ENCODE measurements at regions not wholly inside any gene's neighbourhood (a gene's known extent, or its start where the extent isn't known, plus 50 kb on each side); places are given as distances from the start of the nearest gene placed in this dataset.

DNA sequence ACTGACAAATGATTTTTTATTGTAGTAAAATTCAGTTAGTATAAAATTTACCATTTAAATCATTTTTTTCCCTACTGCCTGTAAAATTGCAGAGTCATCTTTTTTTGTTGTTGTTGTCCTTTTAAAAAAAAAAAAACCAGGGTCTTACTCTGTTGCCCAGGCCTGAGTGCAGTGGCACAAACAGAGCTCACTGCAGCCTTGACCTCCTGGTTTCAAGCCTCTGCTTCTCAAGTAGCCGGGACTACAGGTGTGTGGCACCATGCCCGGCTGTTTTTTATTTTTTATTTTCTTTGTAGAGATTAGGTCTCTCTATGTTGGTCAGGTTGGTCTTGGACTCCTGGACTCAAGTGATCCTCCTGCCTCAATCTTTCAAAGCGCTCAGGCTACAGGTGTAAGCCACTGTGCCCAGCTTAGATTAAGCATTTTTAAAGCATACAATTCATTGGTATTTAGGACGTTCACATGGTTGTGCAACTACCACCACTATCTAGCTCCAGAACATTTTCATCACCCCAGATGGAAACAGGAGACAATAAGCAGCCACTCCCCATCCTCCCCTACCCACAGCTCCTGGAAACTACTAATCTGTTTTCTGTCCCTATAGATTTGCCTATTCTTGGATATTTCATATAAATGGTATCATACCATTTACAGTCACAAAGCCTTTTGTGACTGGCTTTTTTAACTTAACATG lies 59.7 kb upstream of the PGRMC2 start (continued):
- TF ChIP-seq ZNF318 (IDR thresholded peaks at IDR 0.05; ENCODE audit: borderline replicate concordance in 1 of 2, low read depth in 1 of 2) (no peak), BRF1 (IDR thresholded peaks at IDR 0.05; ENCODE audit: borderline replicate concordance, extremely low read depth, insufficient read length) (no peak), YY1 (IDR thresholded peaks at IDR 0.05; ENCODE audit: borderline replicate concordance in 1 of 3, control insufficient read depth in 1 of 3, extremely low read depth in 1 of 3, insufficient read depth in 3 of 3, insufficient read length in 1 of 3, insufficient replicate concordance in 2 of 3, low read depth in 1 of 3, low read length in 2 of 3) (no peak), FOXM1 (IDR thresholded peaks at IDR 0.05; ENCODE audit: low read depth) (peak; percentile 67), FOXM1 (CRISPR knock-in tag; IDR thresholded peaks at IDR 0.05; ENCODE audit: low read depth) (no peak), SAFB (IDR thresholded peaks at IDR 0.05; ENCODE audit: borderline replicate concordance, low read depth, low read length) (no peak), FOXJ2 (tag; IDR thresholded peaks at IDR 0.05) (no peak), ERF (CRISPR knock-in tag; IDR thresholded peaks at IDR 0.05) (no peak), ZKSCAN1 (IDR thresholded peaks at IDR 0.05; ENCODE audit: low read depth, low read length) (no peak), ZBTB1 (CRISPR knock-in tag; IDR thresholded peaks at IDR 0.05; ENCODE audit: borderline replicate concordance, low read depth) (no peak), ZNF134 (CRISPR knock-in tag; conservative IDR thresholded peaks at IDR 0.05) (no peak), NR1H2 (CRISPR knock-in tag; IDR thresholded peaks at IDR 0.05) (no peak), NFXL1 (CRISPR knock-in tag; IDR thresholded peaks at IDR 0.05) (no peak), DPF2 (IDR thresholded peaks at IDR 0.05) (peak; percentile 91), ZNF12 (CRISPR knock-in tag; IDR thresholded peaks at IDR 0.05) (no peak), NCOR1 (IDR thresholded peaks at IDR 0.05) (peak; percentile 83), CXXC5 (CRISPR knock-in tag; IDR thresholded peaks at IDR 0.05) (peak; percentile 63; the same call in 1 of the 2 replicates), DNMT1 (IDR thresholded peaks at IDR 0.05) (no peak), NFE2L1 (tag; IDR thresholded peaks at IDR 0.05; ENCODE audit: borderline replicate concordance, low read depth) (no peak), PKNOX1 (IDR thresholded peaks at IDR 0.05) (no peak)
